H4 (cell line): ENCODE measurements at regions not wholly inside any gene's neighbourhood (a gene's known extent, or its start where the extent isn't known, plus 50 kb on each side); places are given as distances from the start of the nearest gene placed in this dataset.

Experiments used
- DNase-seq: peaks from one replicate; pipeline ENCODE4 v3.0.0-alpha.2; 2015; ENCODE audit warnings: low spot score

DNA sequence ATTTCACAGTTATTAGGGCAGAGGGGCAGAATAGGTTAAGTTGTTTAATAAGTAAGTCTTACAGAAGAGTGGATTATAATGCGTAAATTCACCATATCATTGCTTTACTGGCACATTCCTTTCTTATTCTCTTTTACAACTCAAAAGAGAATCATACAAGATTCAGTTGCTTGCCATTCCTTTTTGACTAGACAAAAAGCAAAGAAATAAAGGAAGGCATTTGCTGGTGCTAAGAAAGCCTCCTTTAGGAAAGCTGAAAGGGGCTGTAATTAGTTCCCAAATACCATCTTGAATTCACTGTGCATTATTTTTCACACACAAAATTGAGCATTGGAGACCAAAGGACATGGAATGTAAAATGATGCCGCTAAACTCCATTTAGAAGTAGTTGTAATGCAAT lies 499.3 kb downstream of the NXPH1 start:
- DNase-seq: no peak

DNA sequence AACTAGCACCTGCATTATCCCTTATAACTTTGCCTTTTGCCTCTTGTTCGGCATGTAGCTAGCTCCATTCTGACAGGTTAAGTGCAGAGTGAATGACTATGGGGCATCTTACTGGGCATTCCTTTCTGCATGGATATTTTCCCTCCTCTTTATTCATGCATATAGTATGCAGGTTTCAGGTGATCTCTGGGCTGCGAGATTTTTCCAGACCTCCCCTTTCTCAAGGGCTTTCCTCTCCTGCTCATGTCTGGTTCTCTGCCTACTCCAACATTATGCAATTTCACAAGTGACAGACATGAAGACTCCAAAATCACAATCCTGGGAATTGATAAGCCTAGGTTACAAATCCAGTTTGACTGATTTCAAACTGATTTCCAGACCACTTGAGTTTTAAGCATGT lies 503.8 kb downstream of the NXPH1 start:
- DNase-seq: no peak

DNA sequence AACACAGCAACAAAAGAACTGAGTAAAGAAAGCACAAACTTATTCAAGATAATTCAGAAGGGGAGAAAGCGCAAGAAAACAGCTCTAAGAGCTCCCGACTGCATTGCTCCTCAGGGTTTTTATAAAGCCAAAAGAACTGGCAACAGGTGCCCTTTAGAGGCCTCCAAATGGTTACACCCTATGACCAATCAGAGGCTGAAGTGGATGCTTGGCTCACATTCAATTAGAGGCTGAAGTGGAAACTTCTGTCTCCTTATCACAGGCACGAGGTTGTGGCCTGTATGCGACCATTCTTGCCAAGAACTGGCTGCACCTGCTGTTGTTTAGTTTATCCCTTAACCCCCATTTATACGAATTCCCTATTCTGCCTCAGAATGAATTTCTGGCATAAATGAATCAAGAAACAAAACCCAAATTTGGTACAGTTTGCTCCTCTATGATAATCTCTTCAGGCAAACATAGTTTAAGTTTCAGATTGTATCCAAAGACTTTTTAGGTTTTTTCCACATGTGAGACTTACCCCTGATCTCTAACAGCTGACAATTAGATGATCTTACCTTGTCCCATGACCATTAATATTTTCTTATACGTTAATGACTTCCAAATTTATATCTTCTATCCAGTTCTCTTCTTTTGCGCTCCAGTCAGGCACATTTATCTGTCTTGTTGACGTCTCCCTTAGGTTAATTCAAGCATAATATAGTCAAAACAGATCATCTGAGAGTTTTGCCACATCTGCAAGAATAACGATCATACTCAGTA lies 504.8 kb downstream of the NXPH1 start:
- no peak for DNase-seq

DNA sequence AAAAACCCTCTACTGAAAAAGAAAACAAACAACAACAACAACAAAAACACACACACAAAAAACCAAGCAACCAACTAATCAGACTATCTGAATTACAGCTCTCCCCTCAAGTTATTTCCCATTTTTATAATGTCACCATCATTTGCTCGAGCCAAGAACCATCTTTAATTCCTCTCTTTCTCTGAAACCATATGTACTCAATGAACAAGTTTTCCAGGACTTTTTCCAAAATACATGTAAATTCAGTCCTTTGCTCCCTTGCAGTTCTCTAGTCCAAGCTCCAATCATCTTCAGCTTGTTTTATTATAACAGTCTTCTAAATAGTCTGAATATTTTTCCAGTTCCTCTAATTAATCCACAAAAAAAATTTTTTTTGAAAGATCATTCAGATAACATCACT lies 506.0 kb downstream of the NXPH1 start:
- DNase-seq: no peak

DNA sequence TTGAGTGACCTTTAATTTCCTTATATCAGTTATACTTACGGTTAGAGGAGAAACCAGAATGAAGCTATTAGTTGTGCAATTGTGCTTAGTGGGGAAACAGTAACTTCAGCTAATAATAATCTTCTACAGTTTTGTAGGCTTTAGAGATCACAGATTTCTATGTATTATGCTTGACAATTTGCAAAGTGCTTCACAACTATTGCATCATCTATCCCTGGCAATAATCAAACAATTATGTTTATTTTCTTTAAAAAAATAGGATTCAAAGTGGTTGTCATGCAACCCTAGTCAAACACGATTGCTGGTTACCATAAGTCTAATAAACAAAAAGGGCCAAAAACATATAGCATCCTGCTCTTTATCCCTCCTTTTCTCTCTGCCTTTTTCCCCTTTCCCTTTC lies 530.3 kb downstream of the NXPH1 start:
- DNase-seq: no peak

DNA sequence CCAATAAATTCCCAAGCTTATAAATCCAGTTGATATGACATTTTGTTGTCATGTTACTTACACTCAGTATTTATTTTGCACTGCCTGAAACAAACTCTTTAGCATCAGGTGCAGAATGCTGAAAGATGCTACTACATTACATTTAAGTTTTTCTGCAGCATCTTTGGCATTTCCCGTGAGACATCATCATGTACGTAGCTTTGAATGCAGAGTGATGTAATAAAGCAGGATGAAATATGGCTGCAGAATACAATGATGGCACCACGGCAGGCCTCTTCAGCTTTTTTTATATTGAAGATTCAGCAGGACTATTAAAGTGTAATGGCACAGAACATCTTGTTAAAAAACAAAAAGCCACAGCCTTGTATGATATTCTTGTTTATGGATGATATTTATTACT lies 531.8 kb downstream of the NXPH1 start:
- no peak for DNase-seq

DNA sequence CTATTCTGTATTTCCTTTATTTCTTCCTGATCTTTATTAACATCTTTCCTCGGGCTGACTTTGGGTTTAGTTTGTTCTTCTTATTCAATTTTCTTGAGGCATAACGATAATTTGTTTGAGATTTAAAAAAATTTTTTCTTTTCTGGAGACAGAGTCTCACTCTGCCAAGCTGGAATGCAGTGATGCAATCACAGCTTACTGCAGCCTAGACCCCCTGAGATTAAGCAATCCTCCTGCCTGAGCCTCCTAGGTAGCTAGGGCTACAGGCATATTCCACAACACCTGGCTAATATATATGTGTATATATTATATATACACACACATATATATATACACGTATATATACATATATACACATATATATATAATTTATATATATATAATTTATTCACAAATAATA lies 540.2 kb downstream of the NXPH1 start:
- peak; percentile 32 for DNase-seq

DNA sequence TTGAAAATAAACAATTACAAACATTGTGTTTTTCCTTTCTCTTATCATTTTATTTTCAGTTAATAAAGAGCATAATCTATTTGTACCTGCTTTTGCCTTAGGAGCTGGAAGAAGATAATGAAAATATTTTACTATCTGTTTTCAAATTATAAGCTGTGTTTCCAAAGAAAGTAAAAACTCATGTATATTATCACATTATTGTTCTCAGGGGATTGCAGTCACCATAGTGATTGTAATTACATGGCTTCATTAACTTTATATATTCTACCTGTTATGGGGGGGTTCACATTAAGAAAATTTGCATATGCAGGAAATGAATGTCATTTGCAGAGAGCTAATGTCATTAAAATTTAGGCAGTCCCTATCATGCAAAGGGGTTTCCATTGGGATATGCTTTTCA lies 542.3 kb downstream of the NXPH1 start:
- DNase-seq: no peak

DNA sequence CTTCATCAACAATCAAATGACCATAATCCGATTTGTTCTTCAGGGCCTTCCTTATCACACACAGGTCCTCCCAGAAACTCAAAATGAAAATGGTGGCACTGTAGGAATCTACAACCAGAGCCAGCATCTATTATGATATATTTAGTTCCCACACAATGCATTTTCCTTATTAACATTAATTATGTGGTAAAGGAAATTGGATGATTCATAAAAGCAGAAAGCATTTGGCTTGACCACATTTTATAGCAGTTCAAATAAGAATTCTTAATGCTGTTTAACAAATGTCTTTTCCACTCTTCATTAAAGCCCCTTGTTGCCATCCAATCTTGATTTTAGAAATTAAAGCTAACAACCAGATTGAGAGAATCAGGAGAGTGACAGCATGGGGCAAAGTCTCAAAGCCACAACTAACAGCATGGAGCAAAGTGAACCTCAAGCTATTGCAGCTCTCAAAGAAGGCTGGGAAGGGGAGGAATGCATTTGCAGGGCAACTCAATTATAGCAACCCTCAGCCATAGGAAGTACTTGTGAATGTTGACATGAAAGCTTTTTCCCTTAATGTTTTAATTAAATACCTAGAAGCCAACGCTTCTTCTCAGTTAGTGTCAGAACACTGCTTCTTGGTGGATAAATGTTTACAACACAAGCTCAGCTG lies 549.1 kb downstream of the NXPH1 start:
- peak; percentile 73 for DNase-seq

DNA sequence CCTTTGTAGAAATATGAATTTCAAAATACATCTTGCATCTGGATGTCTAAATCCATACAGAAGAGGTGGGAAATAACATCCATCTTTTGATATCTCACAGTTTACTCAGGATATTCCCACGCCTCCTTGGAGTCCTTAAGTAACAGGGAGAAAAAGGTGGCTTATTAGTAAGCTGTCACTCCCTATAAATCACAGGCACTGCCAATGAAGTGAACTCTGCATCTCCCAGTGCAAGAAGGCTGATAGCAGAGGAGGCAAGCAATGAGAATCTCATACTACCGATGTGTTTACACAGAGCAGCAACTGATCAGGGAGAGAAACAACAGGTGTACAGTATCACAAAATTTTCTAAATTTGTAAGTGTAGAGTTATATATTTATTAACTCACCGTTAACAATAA lies 551.8 kb downstream of the NXPH1 start:
- no peak for DNase-seq

DNA sequence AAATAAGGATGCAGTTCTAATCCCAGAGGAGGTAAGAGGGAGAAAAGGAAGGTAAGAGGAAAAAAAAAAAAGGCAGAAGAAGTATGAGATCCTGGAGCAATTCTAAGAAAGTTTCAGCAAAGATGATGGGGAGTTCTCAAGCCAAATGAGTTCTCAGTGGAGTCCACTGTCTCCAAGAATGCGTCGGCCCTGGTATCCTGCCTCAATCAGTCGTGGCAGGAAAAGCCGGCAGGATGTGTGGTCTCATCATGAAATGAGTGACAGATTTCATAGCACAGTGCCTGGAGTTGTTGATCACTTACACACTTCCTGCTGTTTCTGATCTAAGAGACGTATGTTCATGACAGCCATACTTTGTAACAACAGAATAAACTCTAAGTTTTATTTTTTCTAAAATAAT lies 554.9 kb downstream of the NXPH1 start:
- no peak for DNase-seq

DNA sequence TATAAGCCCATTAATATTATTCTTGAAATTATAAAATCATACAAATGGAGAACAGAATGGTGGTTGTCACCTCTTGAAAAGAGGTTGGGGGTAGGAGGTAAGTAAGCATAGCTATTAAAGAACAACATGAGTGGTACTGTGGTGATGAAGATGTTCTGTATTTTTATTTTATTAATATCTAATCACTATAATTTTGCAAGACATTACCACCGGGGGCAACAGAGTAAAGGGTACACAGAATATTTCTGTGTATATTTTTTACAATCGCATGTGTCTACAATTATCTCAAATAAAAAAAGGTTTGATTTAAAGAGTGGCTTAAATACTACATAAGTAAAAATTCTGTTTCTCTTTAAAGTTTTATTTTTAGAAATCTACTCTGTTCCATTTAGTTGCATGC lies 557.8 kb downstream of the NXPH1 start:
- no peak for DNase-seq

DNA sequence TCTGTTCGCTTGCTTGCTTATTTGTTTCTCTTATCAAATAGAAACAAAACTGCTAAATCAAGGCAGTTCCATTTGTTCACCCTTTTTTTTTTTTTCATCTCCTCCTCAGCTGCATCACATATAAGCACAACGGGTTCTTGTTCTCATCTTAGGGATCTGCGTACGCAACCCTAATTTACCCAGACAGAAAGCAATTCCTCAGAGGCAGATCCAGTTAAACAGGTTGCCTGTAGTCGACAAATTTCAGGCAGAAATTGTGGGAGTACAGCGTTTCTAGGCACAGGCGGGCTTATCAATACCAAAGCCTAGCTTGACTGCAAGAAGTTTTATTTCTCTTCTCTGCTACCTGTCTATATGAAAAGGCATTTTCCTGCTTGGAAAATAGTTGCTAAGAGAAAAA lies 565.4 kb downstream of the NXPH1 start:
- DNase-seq: no peak

DNA sequence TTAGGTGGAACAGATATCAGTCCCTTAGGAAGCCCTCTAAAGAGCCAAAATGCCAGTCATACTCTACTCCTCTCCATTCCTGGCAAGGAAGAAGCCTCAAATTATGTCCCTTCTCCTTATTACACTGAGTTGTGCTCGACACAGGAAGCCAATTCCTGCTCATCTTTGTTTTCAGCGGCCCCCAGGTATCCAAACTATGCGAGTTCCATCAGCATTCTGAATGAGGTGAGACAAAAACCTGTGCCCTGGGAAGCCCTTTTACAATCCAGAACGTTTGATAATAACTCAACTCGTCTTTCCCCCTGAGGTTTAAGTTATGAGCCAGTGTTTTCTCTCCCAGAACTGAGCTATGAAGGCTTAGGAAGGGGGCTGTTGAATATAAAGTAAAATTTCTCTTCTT lies 580.5 kb downstream of the NXPH1 start:
- no peak for DNase-seq

DNA sequence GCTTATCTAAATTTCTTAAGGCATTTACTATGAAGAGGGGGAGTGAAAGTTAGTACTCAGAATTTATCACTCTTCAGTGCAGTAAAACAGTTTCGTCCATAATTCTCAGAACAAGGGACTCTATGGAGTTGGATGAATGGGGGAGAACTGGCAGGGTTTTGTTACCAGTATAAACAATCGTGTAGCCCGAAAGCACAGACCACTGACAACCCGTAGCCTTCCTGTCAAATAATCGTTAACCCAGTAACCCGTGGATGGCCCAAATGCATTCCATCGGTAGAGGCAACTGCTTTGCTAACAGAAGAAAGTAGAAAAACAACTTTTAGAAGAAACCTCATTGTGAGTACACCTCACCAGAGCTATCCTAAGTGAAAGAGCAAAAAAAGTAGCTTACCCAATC lies 583.9 kb downstream of the NXPH1 start:
- no peak for DNase-seq

DNA sequence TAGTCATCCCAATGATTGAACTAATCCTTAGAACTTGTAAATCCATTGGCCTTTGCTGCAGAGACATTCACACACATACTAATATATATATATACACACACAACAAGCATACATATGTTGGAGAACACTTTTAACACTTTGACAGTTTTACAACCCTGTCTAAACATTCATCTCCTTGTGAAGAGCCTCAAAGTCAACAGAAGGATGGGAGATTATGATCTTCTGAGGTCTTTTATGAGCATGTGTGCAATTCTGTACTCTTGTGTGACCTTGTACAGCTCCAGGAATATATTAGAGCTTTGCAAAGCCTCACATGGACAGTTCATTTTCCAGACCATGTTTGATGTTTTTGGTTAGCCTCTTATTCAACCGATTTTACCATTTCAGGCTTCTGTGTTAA lies 589.0 kb downstream of the NXPH1 start:
- no peak for DNase-seq

DNA sequence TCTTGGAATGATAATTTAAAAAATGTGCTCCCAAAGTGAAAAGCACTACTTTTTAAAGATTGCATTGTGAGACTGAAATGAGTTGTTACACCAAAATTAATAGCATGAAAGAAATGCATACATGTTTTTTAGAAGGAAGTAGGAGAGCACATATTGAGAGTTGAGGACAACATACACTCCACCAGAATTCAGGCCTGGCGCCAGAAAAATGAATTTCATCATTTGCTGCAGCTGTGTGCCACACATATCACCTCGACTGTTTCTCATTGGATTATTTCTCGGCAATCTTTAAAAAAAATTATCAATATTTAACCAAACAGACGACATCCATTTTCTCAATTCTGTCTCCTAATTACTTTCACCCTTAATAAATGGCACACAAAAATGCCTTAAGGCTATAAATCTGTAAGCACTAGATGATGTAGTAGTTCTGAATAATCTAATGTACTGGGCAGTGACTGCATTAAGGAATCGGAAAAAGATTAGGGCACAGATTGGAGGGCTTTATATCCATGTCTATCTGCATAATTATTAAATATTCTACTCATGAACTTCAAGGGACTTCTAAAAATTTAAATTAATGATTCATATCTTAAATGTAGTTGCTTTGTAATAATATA lies 590.4 kb downstream of the NXPH1 start:
- DNase-seq: no peak

DNA sequence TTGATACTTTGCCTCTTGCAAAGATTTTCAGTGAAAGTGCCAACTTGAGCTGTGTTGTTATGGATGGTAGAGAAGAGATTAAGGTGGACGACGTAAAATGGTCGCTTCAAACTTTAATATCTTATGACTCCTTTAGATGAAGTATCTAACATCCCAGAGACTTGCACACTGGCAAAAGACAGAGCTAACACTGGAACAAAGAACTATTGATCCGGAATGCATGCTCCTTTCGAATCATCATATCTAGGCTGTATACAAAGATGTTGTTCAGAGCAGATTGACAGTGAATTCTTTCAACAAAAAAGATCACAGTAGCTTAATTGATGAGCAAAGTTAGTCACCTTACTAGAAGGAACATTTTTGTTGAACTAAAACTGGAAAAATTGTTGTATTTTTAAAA lies 592.7 kb downstream of the NXPH1 start:
- no peak for DNase-seq

DNA sequence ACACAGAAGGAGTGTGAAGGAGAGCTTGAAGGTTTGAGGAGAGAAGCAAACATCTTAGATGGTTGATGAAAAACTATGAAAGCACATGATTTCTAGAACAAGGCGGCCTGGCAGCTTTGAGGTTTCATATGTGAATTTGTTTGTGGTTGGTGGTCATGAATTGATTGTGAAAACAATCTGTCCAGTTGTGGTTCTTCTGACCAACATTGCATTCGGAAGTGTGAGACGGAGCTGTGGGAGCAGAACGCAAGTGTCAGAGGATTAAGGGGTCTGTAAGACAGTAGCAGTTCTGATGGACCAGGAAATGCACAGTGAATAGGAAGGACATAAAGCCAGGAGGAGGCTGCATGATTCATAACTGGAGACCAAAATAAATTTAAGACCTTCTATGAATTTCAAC lies 594.6 kb downstream of the NXPH1 start:
- DNase-seq: no peak

DNA sequence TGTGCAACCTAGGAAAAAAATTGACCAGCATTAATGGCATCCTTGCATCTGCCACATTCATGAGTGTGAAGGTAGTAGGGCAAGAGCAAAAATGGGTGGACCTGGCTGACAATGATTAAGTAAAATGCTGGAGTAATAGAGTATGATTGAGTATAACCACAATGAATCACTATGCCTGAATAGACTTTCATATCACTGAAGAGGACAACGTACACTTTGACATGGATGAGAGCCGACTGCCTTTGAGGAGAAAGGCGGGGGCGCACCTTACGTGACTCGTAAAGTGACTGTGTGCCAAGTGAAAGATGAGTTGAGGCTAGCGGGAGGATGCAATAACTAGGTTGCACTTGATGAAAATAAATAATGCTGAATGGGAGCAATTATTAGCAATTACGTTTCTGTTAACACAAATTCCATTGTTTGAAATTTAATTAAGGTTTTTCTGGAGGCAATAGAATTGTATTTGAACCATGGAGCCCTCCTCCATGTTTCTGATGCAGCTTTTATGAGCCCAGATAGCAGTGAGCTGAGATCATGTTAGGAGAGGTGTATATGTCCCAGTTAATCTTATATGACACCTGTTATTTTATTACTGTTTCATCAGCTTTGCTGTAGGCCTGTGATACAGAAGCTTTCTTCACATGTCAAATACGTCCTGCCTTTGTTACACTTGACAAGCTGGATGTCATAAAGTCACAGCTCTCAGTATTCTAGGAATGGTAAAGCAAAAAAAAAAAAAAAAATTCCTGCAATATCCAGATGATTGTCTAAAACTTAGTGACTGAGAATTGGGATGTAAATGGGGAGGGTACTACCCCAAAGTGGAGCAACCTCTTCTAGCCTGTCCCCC lies 596.5 kb downstream of the NXPH1 start:
- peak; percentile 38 for DNase-seq

DNA sequence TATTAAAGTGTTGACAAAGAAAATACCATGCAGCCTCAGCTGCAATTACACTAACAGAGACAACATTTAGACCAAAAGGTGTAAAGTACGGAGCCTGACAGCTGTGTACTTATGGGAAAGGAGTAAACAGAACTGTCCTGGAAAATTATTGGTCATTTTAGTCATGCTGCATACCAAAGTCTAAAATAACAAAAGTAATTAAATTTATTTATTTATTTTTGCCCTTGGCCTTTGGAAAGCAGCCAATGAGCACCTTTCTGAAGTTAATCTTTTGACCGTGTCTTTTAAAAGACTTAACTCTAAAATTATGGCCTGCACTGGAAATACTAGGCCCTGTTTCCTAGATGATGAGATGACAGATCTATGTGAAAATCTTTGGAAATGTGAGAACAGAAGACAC lies 597.6 kb downstream of the NXPH1 start:
- no peak for DNase-seq

DNA sequence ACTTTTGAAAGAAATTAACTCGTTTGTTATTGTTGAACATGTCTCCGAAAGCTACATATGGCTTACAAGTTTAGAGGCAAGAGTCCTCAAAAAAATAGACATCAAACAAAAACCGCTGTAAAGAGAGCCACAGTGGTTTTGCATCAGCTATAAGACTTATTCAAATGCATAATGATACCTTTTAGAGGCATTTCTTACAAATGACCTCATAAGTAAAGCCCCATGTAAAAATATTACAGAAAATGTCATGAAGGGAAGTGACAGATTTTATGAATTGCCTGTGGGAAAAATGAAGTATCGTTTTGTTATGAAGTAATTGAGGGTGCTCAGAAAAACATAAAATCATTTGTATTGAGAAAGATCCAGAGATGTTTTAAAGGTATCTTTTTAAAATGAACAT lies 598.0 kb downstream of the NXPH1 start:
- no peak for DNase-seq
